ENCODE measurements at regions not wholly inside any gene's neighbourhood (a gene's known extent, or its start where the extent isn't known, plus 50 kb on each side); places are given as distances from the start of the nearest gene placed in this dataset.

- H3K27me3 ChIP-seq: no peaks in the 10 kb centered on the region
- no peaks in the 10 kb centered on the region for H3K4me1 ChIP-seq
- no peaks in the 10 kb centered on the region for H3K9me3 ChIP-seq
- DNase-seq: no peak
- no peak for TF ChIP-seq POLR2A (IDR thresholded peaks at IDR 0.05)
- TF ChIP-seq CTCF (IDR thresholded peaks at IDR 0.05): no peak
- H3K4me3 ChIP-seq: no peak overlapping the region
- H3K27ac ChIP-seq: no peak overlapping the region
- H3K36me3 ChIP-seq: no peaks in the 10 kb centered on the region
These were observed 372.6 kb downstream of the STK39 start for GRCh38 chr2:167874812-167875211.

GRCh38 chr2:167871286-167871685 is 376.1 kb downstream of the STK39 start:
- Histone ChIP-seq H3K27ac (no peak overlapping the region), H3K4me1 (no peaks in the 10 kb centered on the region), H3K4me3 (no peak overlapping the region), H3K36me3 (no peaks in the 10 kb centered on the region), H3K9me3 (no peaks in the 10 kb centered on the region), H3K27me3 (no peaks in the 10 kb centered on the region)
- no peak for DNase-seq
- no peak for TF ChIP-seq POLR2A (IDR thresholded peaks at IDR 0.05)
- TF ChIP-seq CTCF (IDR thresholded peaks at IDR 0.05): no peak

GRCh38 chr2:167869200-167869599 is 378.2 kb downstream of the STK39 start:
- Histone ChIP-seq H3K4me1 (no peaks in the 10 kb centered on the region), H3K27me3 (no peaks in the 10 kb centered on the region), H3K27ac (no peak overlapping the region), H3K36me3 (no peaks in the 10 kb centered on the region), H3K9me3 (no peaks in the 10 kb centered on the region), H3K4me3 (no peak overlapping the region)
- no peak for DNase-seq
- no peak for TF ChIP-seq POLR2A (IDR thresholded peaks at IDR 0.05)
- no peak for TF ChIP-seq CTCF (IDR thresholded peaks at IDR 0.05)

GRCh38 chr2:167863377-167863776 is 384.0 kb downstream of the STK39 start:
- H3K27ac ChIP-seq: no peak overlapping the region
- H3K36me3 ChIP-seq: no peaks in the 10 kb centered on the region
- no peaks in the 10 kb centered on the region for H3K27me3 ChIP-seq
- H3K4me1 ChIP-seq: no peaks in the 10 kb centered on the region
- DNase-seq: no peak
- H3K9me3 ChIP-seq: no peaks in the 10 kb centered on the region
- no peak overlapping the region for H3K4me3 ChIP-seq
- TF ChIP-seq POLR2A (IDR thresholded peaks at IDR 0.05) (no peak), CTCF (IDR thresholded peaks at IDR 0.05) (no peak)

- Histone ChIP-seq H3K36me3 (no peaks in the 10 kb centered on the region), H3K4me3 (no peak overlapping the region), H3K4me1 (no peaks in the 10 kb centered on the region), H3K9me3 (no peaks in the 10 kb centered on the region), H3K27me3 (no peaks in the 10 kb centered on the region), H3K27ac (no peak overlapping the region)
- no peak for TF ChIP-seq POLR2A (IDR thresholded peaks at IDR 0.05)
- no peak for TF ChIP-seq CTCF (IDR thresholded peaks at IDR 0.05)
- DNase-seq: no peak
These were observed 384.6 kb downstream of the STK39 start for GRCh38 chr2:167862782-167863181.

- no peaks in the 10 kb centered on the region for H3K4me1 ChIP-seq
- TF ChIP-seq CTCF (IDR thresholded peaks at IDR 0.05) (no peak), POLR2A (IDR thresholded peaks at IDR 0.05) (no peak)
- H3K4me3 ChIP-seq: no peak overlapping the region
- no peak overlapping the region for H3K27ac ChIP-seq
- no peaks in the 10 kb centered on the region for H3K9me3 ChIP-seq
- H3K36me3 ChIP-seq: no peaks in the 10 kb centered on the region
- H3K27me3 ChIP-seq: no peaks in the 10 kb centered on the region
- DNase-seq: no peak
These were observed 385.1 kb downstream of the STK39 start for GRCh38 chr2:167862296-167862695.
